T-helper 1 cell treated with Interleukin-12 subunit alpha and Interleukin-12 subunit beta and Interleukin-4 antibody, amounts not matched to agents 30 ng/mL and 1 ng/mL, for 36 hours (primary cell): ENCODE measurements at regions not wholly inside any gene's neighbourhood (a gene's known extent, or its start where the extent isn't known, plus 50 kb on each side); places are given as distances from the start of the nearest gene placed in this dataset.
"Not testable (repeated sequence)": the region's sequence is repeated elsewhere in the genome, so short reads cannot be mapped to it uniquely, and the experiment has no call there.

ENCODE experiments used
- intact Hi-C: fragments of 100-400 bp; cut with micrococcal nuclease; formaldehyde crosslinking; loops from one replicate; pipeline ENCODE4 v1.15.1; 2024

DNA sequence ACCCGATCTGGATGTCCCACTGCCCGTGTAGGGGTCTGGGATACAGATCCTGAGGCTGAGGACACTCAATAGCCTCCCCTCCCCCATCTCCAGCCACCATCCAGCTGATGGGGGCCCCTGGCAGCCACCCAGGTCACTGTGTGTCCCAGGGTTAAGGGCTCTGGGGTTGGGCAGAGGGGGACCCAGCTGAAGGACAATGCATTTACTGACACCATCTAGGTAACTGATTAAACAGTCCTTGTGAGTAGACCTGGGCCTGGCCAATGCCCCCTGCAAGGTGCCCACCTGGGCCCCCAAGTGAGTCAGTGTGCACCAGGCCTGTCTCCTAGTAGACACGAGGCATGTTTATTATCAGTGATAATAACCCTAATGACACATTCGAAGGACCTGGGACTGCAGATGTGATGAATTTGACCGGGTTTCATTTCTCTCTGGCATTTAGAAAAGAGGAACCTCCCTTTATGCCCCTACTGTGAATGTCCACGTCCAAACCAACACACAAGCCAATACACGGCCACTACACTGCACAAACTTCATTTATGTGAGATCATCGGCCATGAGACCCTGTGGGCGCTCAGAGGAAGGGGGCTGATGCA, 261.9 kb upstream of the FOXF1 start:
- intact Hi-C loops: no loop called here

DNA sequence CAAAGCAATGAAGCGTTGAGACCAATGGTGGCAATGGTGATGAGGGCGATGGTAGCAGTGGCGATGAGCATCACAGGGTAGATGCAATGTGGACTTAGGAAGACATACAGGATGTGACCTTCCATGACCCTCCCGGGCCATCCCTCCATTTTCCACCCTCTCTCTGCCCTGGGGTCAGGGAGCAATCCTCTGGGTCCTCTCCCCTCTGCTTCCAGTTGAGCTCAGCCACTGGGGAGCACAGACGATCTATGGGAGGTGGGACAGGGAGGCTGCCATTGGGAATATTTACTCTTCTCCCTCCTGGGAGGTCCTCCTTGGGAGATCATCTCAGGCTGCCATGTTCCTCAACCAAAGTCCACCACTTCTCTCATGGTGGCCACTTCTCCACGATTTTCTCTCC, 260.7 kb upstream of the FOXF1 start:
- intact Hi-C loops: no loop called here

DNA sequence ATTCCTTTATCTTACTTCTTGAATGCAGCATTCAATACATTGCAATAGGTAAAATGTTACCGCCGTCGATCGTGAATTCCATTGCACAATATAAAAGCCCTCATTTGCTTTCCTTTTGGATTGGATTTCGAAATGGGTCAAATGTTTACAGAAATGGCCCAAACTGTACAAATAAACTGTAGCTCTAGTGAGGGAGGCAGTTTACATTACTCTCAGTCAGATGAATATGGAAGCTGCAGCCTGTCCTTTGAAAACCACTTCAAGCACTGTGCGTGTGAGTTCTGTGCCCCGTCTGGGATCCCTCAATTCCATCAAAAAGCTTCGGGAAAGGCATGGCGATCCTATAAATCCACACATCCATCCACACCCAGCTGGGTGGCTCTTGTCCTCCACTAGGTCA, 258.6 kb upstream of the FOXF1 start:
- intact Hi-C loops: no loop called here

- intact Hi-C loops: no loop called here
Measured at GRCh38 chr16:86252596-86252995, 257.7 kb upstream of the FOXF1 start.

DNA sequence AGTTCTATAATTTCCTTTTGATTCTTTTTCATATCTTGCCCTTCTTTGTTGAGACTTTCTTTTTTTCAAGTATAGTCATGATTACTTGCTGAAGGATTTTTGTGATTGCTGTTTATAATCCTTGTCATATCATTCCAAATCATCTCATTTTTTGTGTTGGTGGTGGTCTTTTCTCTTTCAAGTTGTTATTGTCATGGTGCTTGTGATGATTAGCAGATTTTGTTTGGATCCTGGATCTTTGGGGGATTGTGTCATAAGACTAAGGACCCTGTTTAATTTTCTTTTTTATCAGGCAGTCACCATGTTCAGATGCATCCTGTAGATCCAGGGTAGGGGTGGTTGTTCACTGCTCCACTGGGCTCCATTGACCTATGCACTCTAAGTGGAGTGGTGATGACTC, 254.4 kb upstream of the FOXF1 start:
- intact Hi-C loops: no loop called here

DNA sequence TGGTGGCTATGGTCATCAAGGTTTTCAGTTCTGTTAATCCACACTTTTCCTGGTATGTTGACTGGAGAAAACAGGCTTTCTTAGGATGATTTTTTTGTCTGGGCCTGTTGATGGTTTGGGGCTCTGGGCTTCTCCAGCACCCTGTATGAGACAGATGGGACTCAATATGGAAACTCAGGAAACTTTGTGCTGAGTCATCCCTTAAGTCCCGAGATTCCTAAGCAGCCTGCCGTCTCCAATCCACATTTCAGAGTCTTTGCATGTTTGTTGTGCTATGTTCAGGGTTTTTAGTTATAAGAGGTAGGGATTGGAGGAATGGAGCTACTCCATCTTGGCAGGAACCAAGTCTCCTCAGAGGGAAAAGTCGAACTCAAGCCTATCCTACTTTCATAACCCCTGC, 253.3 kb upstream of the FOXF1 start:
- intact Hi-C loops: no loop called here

GRCh38 chr16:86257546-86257945, 252.8 kb upstream of the FOXF1 start:
- intact Hi-C loops: no loop called here

- intact Hi-C loops: no loop called here
Measured at GRCh38 chr16:86258713-86259112, 251.6 kb upstream of the FOXF1 start.

DNA sequence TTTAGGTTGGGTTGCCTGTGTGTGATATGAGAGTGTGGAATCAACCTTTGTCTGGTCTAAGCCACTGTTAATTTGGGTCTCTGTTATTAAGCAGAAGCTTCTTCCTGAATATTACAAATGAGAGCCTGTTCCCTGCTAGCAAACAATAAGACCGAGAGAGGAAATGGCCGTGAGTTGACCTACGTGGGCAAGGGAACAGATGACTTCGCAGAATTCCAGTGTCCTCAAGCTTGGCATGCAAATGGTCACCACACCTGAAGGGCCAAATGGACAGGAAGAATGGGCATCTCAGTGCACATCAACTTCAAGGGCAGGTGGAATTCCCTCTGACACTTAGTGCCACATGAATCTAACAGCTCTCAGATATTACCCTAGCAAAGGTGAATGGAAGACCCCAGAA, 250.8 kb upstream of the FOXF1 start:
- intact Hi-C loops: no loop called here

DNA sequence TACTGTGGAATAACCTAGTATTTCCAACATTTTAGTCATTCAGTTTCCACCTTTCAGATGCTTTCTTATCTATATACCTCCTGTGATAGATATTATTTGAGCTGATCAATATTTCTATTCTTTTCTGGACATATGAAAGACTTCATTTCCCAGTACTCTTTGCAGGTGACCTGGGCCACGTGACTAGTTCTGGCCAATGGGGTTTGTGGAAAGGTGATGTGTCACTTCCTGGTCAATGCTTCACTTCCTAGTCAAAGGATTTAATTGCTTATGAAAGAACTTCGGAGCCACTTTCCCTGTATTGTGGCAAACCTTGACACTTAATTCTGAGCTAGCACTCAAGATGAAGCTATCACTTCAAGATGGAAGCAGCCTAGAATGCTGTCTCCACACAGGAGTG, 248.9 kb upstream of the FOXF1 start:
- intact Hi-C loops: no loop called here

- intact Hi-C loops: not testable (repeated sequence)
Measured at GRCh38 chr16:86267657-86268056, 242.7 kb upstream of the FOXF1 start.

DNA sequence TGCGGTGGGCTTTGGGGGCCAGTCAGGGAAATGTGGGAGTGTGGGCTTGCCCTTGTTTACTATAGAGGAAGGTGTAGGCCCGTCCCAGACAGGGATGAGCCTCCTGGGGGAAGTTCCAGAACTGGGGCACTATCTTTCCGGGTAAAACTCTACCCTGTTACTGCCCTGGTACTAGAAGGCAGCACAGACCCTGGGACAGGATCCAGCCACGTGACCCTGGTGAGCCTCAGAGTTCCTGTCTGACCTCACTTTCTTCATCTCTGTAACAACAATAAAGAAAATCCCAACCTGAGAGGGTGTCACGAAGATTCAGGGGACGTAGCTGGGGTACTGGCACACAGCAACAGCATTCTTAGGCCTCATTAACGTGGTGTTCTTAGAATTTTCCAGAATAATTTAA, 239.6 kb upstream of the FOXF1 start:
- intact Hi-C loops: no loop called here

DNA sequence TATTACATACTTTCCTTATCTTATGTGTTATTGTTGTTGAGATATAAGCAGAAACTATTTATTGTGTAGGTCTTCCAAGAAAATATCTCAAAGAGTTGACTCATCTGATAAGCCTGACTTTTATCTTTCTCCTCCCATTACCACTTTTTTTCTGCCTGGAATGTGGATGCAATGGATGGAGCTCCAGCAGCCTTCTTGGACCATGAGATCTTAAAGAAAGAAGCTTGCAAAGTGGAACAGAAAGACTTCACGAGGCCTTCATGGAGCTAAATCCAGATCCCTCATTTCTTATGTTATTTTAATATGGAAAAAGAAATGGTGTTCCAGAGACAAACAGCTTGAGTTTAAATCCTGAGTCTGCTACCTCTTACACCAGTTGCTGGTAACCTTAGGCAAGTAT, 237.6 kb upstream of the FOXF1 start:
- intact Hi-C loops: no loop called here

- intact Hi-C loops: no loop called here
Measured at GRCh38 chr16:86277221-86277620, 233.1 kb upstream of the FOXF1 start.

DNA sequence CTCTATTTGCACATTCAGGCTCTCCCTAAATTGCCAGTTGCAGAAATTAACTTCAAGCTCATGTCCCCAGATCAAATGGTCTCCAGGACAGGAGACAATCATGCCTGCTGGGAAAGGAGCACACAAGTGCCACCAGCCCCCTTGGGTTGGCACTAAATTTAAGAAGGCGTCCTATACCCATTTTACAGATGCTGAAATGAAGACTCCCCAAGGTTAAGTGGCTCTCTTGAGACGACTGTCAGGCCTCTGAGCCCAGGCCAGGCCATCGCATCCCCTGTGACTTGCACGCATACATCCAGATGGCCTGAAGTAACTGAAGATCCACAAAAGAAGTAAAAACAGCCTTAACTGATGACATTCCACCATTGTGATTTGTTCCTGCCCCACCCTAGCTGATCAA, 232.5 kb upstream of the FOXF1 start:
- intact Hi-C loops: not testable (repeated sequence)

GRCh38 chr16:86281421-86281820, 228.9 kb upstream of the FOXF1 start:
- intact Hi-C loops: no loop called here

DNA sequence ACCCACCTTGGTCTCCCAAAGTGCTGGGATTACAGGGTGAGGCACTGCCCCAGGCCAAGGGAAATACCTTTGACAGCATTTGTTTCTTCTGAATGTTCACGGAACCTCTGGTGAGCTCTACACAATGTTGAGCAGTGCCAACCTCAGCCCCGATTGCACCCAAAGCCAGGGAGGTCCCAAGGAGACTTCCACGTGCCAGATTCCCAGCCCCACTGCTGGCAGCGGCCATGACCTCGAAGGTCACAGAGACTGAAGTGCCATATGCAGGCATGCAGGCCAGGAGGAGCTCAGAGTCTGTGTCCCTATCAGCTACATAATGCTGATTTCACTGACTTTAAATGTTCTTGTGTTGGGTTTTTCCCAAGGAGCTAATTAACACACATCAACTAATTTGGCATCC, 226.4 kb upstream of the FOXF1 start:
- intact Hi-C loops: no loop called here

GRCh38 chr16:86285421-86285820, 224.9 kb upstream of the FOXF1 start:
- intact Hi-C loops: no loop called here

- intact Hi-C loops: no loop called here
Measured at GRCh38 chr16:86285938-86286921, 224.1 kb upstream of the FOXF1 start.

DNA sequence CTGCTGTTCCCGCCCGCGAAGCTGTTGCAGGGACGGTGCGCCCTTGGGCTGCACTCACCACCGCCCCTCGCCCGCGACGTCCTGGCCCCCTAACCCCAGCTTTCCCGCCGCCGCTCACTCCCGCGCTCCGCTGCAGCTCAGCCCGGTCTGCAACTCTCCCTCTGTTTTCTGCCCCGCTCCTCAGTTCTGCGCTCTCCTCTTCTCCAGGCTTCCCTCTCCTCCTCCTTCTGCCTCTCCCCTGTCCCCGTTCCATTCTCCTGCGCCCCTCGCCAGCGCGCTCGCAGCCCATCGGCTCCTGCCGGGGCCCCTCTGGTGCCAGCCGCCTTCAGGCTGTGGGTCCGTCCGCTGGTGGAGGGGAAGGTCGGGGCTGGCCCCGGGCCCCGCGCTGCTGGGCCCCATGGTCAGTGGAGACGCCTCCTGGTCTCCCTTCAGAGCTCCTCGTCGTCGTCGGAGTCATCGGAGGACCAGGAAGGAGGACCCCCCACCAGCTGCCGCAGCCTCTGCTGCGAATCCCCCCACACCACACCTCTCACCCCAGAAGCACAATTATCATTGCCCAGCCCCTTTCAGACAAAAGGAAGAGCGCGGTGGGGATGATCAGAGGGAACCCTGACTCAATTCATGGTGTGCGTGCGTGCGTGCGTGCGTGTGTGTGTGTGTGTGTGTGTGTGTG, 223.2 kb upstream of the FOXF1 start:
- intact Hi-C loops: no loop called here

GRCh38 chr16:86287664-86288201, 222.6 kb upstream of the FOXF1 start:
- intact Hi-C loops: no loop called here

GRCh38 chr16:86288716-86289294, 221.5 kb upstream of the FOXF1 start:
- intact Hi-C loops: no loop called here
